ENCODE measurements at regions not wholly inside any gene's neighbourhood (a gene's known extent, or its start where the extent isn't known, plus 50 kb on each side); places are given as distances from the start of the nearest gene placed in this dataset.

DNA sequence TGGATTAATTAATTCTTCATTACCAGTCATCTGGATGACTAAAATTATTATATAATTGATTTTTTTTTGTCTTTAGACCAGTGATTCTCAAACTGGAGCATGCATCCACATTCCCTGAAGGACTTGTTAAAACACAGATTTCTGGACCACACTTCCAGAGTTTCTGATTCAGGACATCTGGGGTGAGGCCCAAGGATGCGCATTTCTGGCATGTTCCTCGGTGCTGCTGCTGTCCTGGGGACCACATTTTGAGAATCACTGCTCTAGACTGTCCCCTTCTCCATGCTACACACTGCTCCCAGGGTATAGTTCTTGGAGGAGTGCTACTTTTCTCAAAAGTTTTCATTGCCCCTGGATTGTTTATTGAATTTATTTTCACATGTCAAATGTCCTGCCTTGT is 145.0 kb downstream of the RNF144B start:
- TF ChIP-seq POLR2AphosphoS5 (IDR thresholded peaks at IDR 0.05; ENCODE audit: low read depth, low read length) (no peak), POLR2A (IDR thresholded peaks at IDR 0.05; ENCODE audit: low read depth, low read length) (no peak)
